ENCODE measurements at regions not wholly inside any gene's neighbourhood (a gene's known extent, or its start where the extent isn't known, plus 50 kb on each side); places are given as distances from the start of the nearest gene placed in this dataset.
"Not testable (repeated sequence)": the region's sequence is repeated elsewhere in the genome, so short reads cannot be mapped to it uniquely, and the experiment has no call there.

DNA sequence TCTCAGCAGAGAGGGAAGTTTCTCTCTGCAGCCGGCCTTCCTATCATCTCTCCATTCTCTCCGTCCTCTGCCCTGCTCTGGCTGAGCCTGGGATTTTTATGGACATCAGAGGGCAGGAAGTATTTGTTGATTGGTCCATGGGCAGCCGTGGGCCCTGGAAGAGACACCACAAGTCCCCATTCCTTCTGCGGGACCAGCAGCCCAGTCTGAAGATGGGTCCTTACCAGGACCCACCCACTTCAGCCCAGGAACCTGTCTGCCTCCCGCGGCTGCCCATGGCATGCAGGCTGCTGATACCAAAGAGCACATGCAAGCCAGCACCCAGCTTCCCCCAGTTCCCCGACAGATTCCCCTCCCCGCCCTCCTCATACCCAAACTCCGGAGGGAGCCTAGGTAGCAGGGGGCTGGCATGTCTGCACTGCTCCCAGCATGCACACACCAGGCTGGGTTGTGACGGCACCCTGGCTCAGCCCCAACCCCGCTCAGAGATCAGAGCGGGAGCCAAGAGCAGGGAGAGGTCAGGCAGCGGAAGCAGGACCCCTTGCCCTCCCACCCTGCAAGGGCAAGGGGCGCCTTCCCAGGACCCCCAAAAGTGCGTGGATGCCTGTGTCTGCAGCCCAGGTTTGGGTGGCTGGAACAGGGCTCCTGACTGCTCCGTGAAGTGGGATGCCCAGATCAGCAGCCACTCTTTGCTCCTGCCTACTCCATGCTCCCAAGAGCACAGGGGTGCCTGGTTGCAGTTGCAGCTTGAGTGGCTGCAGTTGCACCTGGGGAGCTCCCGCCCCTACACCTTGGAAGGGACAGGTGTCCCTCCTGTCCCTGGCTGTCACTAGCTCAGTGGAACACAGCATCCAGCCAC is 538.6 kb upstream of the POT1 start:
- DNase-seq (ENCODE audit: low spot score) = no peak

DNA sequence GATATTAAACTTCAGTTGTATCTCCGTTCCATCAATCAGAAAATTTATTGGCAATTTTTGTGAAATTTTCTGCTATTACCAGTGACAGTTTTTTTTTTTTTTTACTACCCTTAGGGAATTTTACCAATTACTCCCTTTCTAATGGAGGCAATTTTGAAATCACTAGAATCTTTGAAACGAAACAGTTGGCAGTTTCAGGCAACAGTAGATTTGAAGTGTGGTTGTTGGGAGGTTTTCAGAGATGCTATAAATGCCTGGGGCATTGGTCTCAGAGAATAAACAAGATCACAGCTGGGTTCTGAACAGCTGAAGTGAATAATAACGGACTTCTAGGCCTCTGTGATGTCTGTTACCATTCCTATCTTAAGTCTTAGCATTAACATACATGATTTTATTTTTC is 535.9 kb upstream of the POT1 start:
- DNase-seq (ENCODE audit: low spot score) = no peak

DNA sequence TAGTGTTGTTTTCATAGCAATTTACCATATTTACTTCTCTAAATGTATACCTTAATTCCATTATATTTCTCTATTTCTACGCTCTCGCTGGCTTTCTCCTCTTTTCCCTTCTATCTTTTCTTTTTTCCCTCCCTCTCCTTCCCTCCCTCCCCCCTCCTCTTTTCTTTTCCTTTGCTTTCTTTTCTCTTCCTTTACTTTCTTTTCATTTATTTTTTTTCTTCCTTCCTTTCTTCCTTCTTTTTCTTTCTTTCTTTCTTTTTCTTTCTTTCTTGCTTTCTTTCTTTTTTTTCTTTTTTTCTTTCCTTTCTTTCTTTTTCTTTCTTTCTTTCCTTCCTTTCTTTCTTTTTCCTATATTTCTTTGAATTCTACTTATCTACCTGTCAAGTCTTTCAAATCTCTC is 533.0 kb upstream of the POT1 start:
- DNase-seq (ENCODE audit: low spot score) = no peak

DNA sequence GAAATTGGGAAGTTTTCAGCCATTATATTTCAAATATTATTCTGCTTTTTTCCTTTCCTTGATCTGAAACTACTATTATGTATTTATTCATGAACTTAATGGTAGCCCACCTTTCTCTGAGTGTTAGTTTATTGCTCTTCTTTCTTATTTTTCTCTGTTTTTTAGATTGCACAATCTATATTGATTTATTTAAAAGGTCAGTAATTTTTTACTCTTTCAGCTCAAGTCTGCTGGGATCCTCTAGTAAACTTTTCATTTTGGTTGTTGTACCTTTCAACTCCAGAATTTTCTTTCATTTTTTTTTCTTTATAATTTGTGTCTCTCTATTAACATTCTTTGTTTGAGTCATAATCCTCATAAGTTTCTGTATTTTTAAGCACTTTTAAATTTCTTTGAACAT is 529.4 kb upstream of the POT1 start:
- no peak for DNase-seq (ENCODE audit: low spot score)

DNA sequence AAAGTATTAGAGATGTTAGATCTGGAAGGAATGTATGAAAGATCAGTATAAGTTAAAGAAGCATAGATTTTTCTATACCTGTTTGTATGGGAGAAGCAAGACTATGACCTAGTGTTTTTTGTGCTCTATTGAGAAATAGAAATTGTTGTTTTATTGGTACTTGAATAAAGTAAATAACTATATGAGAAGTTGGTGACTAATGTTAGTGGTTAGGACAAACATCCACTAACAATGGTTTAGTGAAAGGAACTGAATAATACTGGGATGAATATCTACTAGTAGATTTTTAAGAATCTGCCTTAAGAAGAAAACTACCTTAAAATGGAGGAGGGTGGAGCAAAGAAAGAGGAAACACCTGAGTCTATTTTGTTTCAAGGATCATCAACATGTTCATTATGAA is 521.1 kb upstream of the POT1 start:
- no peak for DNase-seq (ENCODE audit: low spot score)

DNA sequence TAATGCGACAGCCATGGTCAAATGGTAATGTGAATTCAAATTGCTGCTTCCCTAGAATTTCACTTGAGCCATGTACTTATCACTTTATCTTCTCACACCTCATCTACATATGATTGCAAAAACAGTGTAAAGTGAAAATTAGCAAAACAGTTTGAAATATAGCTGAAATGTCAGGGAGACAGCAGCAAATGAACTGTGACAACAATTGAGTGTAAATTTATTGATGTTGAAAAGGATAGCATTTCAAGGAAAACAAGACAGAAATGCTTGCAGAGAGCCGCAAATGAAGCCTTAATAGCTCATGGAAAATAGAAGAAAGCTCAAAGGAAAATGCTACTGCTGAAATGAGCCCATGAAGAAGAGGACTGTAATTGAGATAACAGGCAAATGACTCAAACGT is 516.2 kb upstream of the POT1 start:
- no peak for DNase-seq (ENCODE audit: low spot score)

DNA sequence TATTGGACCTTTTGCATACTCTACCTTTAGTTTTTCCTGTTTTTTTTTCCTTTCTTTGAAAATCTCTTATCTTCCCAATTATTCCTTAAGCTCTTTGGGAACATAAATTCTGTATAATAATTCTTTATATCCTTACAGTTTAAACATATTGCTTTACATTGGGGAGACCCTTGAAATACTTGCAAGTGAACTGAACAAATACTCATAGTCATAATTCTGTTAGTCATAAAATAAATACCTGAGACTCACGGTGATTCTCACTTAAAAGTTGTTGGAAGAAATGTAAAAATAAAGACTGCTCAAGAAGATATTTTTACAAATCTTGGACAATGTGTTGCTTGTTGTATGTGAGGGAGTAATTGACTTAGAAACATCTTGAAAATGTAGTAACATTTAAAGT is 515.2 kb upstream of the POT1 start:
- DNase-seq (ENCODE audit: low spot score) = no peak

DNA sequence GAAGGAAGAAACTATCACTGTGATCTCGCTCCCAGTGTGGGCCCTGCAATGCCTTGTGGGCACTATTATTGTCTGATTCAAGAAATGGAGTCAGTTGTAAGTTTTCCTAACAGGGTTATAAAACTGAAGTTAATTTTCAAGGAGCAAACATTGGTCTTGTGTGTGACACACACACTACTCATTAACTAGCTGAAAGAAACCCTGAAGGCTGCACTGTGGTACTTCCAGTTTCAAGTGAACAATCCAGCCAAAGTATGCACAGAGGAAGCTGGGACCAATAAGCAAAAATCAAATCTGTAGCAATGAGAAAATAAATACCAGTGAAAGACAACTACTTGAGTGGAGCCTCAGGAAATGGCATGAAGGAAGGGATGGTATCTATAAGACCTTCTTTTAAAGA is 506.6 kb upstream of the POT1 start:
- DNase-seq (ENCODE audit: low spot score) = peak; percentile 80

DNA sequence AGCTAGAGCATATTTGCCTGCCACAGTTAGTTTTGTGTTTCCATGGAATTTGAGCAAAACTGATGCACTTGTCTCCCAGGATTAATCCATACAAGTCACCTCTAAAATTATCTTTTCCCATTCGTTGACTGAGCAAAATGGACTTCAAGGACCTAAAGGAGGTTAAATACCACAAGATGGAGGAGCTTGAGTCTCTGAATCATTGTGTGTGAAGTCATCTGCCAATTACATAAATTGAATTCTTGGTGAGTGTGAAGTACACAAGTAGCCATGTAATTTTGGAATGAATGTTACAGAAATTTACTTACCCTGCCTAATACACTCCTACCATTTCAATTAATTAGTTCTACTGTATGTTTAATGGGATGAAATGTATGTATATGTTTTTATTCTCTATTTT is 501.7 kb upstream of the POT1 start:
- DNase-seq (ENCODE audit: low spot score) = no peak

DNA sequence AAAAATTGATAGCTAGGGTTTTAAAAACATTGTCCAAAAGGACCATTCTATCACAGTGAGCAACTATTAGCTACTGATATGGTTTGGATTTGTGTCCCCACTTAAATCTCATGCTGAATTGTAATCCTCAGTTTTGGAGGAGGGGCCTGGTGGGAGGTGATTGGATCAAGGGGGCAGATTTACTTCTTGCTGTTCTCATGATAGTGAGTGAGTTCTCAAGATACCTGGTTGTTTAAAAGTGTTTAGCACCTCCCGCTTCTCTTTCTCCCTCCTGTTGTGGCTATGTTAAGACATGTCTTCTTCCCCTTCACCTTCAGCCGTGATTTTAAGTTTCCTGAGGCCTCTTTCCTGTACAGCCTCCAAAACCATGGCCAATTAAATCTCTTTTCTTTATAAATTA is 500.4 kb upstream of the POT1 start:
- no peak for DNase-seq (ENCODE audit: low spot score)

DNA sequence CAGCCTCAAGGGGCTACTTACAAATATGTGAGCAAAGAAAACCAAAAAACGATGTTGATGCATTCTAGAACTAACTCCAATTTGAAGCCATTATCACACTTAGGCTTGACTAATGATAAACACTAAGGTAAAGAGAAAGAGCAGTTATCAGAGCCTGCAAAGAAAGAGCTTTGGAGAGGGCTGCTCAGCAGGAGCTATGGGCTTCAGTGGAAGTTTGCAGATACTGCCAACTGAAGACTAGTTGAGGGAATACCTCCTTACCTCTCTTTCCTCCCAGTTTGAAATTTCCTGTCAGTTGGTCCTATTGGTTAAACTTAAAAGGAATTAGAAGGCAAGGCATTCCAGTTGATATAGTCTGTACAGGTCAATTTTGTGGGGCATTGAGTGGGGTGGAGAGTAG is 498.1 kb upstream of the POT1 start:
- no peak for DNase-seq (ENCODE audit: low spot score)

DNA sequence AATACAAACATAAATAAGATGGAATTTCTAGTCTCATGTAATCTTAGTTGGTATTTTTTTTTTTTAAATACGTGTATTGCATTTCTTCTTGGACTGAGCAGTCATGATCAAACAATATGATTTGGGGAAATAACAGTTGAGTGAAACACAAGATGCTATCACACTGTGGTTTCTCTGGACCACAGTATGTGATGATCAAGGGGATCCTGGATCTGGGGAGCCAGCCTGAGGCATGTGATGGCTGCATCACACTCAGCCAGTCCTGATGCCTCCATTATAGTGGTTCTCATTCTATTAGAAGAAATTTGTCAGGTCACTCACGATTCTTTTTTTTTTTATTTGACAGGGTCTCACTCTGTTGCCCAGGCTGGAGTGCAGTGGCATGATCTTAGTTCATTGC is 495.9 kb upstream of the POT1 start:
- no peak for DNase-seq (ENCODE audit: low spot score)

DNA sequence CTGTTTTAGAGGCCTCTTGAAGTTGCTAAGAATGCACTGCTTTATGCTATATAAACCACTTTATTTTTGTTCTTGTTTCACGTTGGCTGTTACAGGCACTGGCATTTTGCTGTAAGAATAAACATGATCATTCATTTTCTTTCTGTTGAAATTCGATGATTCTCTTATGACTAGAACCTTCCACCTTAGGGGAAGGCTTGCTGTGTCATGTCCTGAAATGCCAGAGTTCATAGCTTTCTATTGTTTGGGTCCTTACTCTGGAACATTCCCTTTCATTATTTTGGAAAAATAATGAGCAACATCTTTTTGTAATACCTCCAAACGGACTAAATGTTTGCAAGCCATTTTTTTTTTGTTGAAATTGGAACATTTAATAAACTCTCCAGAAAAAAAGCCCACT is 495.1 kb upstream of the POT1 start:
- DNase-seq (ENCODE audit: low spot score) = no peak

DNA sequence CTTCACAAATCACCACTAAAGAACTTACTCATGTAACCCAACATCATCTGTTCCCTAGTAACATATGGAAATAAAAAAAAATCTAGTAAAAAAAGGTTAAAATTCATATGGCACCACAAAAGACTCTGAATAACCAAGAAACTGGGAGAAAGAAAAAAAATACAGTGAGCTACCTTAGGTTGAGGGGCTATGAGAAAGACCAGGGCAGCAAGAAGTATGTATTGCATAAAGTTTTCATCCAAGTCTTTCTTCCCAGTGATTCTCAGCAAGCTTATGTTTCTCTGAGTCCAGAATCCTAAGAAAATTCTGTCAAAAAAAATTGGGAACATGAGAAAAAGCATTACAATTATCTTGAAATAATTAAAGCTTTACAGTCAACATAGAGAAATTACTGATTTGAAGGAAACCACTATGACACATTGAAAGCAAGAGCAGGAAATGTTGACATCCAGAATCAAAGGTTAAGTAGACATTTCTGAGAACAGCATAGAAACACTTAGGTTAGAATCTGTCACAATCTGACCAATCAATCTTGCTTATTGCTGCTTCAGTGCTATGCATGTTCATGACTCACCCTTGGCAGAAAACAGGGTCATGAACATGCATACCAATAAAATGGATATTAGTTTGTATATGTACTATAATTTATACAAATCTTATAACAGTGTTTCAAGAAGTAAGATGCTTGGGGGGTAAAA is 494.0 kb upstream of the POT1 start:
- peak; percentile 41 for DNase-seq (ENCODE audit: low spot score)

DNA sequence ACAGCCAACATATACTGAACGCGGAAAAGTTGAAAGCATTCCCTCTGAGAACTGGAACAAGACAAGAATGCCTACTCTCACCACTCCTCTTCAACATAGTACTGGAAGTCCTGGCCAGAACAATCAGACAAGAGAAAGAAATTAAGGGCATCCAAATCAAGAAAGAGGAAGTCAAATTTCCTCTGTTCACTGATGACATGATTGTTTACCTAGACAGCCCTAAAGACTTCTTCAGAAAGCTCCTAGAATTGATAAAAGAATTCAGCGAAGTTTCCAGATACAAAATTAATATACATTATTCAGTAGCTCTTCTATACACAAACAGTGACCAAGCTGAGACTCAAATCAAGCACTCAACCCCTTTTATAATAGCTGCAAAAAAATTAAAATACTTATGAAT is 491.8 kb upstream of the POT1 start:
- not testable (repeated sequence) for DNase-seq (ENCODE audit: low spot score)

DNA sequence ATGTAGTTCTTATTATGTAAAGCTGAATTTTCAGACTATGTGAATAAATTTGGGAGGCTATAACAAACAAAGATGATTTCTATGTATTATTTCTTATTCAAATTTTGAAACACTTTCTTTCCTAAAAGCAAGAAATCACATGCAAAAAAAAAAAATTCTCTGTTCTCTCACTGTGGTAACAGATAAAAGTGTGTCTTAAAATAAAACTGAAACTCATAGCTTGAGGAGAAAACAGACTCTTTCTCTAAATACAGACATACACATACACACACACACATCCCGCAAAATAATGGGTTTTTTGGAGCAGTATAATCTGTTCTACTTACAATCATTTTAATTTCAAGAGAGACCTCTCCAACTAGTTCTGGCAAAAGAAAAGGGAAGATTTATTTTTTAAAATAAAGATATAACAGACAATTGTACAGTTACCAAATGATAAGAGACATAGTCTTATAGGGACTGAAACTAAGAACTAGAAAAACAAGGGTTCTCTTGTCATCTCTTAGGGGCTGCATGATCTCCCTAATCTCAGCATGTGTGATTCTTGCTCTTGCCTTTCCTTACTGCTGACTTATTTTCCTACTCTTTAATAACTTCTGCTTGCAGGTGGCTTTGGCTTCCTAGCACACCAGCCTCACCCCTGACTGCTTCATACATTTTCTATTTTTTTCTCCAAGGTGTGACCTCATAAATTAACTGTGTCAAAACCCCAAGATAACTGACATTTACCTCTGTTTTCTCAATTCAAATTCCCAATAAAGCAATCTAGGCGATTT is 483.5 kb upstream of the POT1 start:
- no peak for DNase-seq (ENCODE audit: low spot score)

DNA sequence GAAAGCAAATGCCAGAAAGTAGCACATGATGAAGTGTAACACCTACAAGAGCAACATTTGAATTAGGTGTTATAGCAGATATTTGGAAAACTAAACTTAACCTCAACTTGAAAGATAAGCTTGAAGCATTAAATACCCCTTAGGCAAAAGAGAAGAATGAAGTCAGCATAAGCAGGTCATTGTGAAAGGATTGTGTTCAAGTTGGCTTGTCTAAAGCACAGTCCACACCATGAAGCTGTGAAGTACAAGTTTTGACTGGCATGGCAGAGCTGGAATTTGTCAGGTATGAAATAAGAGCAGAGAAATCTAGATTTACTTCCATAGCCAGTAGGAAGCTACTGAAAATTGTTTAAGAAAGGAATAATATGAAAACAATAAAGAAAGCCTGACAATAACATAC is 480.3 kb upstream of the POT1 start:
- DNase-seq (ENCODE audit: low spot score) = no peak

DNA sequence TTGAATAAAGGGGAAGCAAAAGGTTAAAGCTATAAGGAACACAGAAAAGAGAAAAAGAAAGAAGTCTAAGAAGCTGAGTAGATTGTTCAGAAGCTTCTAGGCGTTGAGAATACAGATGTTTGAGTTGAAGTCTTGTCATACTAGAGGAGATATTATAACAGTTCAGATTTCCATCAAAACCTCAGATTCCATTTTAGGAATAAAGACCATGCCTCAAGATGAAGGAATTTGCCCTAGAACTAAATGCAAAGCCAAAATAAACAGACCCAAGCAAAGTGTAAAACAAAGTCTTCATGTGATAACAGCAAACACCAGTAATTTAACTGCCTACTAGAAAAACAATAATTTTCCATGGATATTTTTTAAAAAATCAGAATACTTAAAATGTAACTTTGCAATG is 476.5 kb upstream of the POT1 start:
- no peak for DNase-seq (ENCODE audit: low spot score)

DNA sequence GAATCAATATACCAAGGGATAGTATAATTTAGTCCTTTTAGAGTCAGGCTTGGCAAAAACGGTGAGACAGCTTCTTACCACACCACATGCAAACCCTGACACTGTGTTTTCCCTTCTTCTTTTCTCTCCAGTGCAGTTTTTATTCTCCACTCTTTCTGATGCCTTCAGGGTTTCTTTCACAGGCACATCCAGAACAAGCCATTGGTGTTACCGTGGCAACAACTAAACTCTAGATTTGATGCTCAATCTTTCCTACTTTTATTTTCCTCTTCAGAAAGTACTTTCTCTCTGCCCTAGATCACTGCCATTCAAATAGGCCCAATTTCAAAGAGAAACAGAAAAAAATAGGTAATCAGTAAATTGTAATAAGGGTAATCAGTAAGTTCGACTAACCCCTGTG is 469.8 kb upstream of the POT1 start:
- DNase-seq (ENCODE audit: low spot score) = no peak

DNA sequence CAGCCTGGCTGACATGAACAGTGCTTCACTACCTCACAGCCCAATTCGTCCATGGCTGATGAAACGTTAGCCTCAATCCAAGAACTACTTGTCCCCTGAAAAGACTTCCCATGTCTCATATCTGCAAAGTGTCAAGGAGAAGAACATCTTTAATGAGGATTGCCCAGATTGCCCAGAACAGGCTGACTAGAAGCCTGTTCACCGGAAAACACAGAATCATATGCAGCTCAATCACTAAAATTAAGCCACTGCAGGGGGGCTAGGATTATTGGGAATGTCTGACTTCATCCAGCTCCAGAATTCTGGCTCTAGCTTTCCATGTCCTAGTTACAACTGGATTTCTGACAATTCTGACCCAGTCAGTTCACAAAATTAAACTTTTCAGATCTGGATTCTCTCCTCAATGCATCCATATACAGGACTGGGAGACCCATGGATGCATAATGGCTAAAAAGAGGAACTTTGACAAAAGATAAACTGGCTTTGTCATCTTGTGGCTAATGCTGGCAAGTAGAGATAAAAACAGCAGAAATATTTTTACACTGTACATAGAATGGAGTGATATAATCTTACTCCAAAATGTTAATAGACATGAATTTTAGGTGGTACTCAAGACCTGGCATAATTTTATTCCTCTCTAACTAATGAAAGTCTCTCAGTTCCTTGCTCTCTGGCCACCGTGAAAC is 467.0 kb upstream of the POT1 start:
- no peak for DNase-seq (ENCODE audit: low spot score)

DNA sequence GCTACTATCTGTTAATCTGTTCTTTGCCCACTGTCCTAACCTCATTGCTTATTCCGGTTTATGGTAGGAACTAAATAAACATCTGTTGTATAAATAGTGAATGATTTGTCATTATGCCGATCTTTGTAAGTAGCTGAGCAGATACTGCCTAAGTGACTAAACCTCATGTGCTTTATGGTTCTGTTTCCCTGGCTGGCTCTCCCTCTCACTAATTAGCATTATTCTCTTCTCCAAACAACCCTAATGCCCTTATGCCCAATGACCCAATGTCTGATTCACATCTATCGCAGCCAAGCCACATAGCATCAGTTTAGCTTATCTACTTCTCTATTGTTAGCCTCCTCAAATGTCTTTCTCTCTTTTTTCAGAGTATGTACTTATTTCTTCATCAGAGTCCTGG is 462.3 kb upstream of the POT1 start:
- DNase-seq (ENCODE audit: low spot score) = peak; percentile 24

DNA sequence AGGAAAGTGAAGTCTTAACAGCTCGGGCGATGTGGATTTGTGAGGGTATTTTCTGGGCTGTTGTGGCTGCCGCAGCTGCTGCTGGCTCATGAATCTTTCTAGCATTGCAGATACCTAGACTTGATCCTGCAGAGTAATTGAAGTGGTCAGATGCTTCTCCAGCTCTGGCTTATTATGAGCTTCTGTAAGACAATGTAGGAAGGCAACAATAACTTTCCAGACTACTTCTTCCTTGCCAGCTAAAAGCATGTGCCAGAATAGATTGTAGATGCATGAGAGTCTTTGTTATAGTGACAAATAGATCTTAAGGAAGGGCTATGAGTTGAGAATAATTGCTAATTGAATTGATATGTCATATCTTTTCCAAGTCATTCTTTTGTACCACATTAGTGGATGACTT is 461.4 kb upstream of the POT1 start:
- DNase-seq (ENCODE audit: low spot score) = no peak

Data from kidney tubule cell (primary cell).